Transverse colon (tissue), 4 donors: ENCODE measurements at regions not wholly inside any gene's neighbourhood (a gene's known extent, or its start where the extent isn't known, plus 50 kb on each side); places are given as distances from the start of the nearest gene placed in this dataset.

Source experiments
- EP300 ChIP-seq: sonication (generic); formaldehyde crosslinking; IDR thresholded peaks from one replicate; pipeline ENCODE4 v1.6.1; 2017; ENCODE audit warnings: antibody characterized with exemption, low read depth
- POLR2A ChIP-seq: fragments of 450-650 bp; IDR thresholded peaks from one replicate; pipeline ENCODE4 v1.6.1; 2016; ENCODE audit warnings: antibody characterized with exemption, mild to moderate bottlenecking, moderate library complexity
- POLR2AphosphoS5 ChIP-seq, 3 donors: sonication (generic); formaldehyde crosslinking; IDR thresholded peaks; one replicate each; pipeline ENCODE4 v1.6.1; 2016; ENCODE audit warnings: antibody characterized with exemption in 3 of 3
- TF ChIP-seq, protein P1 (sequence below), 5 experiments: fragments of 200-600 bp in 3 of 5; fragments of 450-650 bp in 2 of 5; sonication (generic) in 3 of 5; IDR thresholded peaks; 1 replicate in 2 of 5; 2 replicates in 3 of 5; pipeline ENCODE4 v1.5.1; 2016 to 2017; ENCODE audit warnings: antibody characterized with exemption in 5 of 5, inconsistent platforms in 3 of 5, mild to moderate bottlenecking in 2 of 5, moderate library complexity in 1 of 5

DNA sequence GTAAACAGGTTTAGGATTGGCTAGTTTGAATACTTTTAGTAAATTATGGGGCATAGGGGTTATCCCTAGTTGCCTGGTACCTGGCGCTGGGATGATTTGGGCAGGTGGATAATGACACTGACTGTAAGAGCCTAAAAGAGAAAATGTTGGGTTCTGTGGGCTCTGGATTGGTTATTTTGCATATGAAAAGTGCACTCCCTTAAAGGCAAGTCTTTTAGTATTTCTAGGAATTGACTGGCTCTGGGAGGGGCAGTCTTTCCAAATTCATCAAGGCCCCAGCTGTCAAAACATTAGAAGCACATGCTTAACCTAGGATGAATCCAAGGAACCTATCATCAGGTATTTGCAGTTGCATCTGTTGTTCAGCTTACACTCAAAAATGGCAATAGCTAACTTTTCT lies 454.6 kb upstream of the SORCS1 start:
- TF ChIP-seq POLR2A, result no peak
- TF ChIP-seq, protein P1, sequence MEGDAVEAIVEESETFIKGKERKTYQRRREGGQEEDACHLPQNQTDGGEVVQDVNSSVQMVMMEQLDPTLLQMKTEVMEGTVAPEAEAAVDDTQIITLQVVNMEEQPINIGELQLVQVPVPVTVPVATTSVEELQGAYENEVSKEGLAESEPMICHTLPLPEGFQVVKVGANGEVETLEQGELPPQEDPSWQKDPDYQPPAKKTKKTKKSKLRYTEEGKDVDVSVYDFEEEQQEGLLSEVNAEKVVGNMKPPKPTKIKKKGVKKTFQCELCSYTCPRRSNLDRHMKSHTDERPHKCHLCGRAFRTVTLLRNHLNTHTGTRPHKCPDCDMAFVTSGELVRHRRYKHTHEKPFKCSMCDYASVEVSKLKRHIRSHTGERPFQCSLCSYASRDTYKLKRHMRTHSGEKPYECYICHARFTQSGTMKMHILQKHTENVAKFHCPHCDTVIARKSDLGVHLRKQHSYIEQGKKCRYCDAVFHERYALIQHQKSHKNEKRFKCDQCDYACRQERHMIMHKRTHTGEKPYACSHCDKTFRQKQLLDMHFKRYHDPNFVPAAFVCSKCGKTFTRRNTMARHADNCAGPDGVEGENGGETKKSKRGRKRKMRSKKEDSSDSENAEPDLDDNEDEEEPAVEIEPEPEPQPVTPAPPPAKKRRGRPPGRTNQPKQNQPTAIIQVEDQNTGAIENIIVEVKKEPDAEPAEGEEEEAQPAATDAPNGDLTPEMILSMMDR (IDR thresholded peaks at IDR 0.05), result no peak
- no peak for TF ChIP-seq POLR2AphosphoS5 (IDR thresholded peaks at IDR 0.05)
- no peak for TF ChIP-seq EP300
